Liver (tissue), 8 donors: ENCODE measurements at regions not wholly inside any gene's neighbourhood (a gene's known extent, or its start where the extent isn't known, plus 50 kb on each side); places are given as distances from the start of the nearest gene placed in this dataset.

Experiments used
- DNase-seq: peaks from one replicate; pipeline ENCODE4 v3.0.0-alpha.2; 2017; ENCODE audit warnings: low spot score
- H3K27ac ChIP-seq, 2 donors: one replicate each; pipeline ENCODE4 v1.7.0; 2013; ENCODE audit warnings: inconsistent platforms in 2 of 2, low read length in 2 of 2, control low read depth in 1 of 2, low read depth in 1 of 2, mild to moderate bottlenecking in 1 of 2
- H3K27me3 ChIP-seq, 4 donors: one replicate each; pipeline versions ENCODE4 v1.6.1 to v1.7.0; 2013; ENCODE audit warnings: low read length in 3 of 4, inconsistent platforms in 1 of 4, mild to moderate bottlenecking in 1 of 4, moderate library complexity in 1 of 4; ENCODE audit not compliant: control insufficient read depth in 4 of 4, insufficient read depth in 4 of 4
- H3K36me3 ChIP-seq, 4 donors: one replicate each; pipeline versions ENCODE4 v1.6.1 to v1.7.0; 2013; ENCODE audit warnings: low read length in 3 of 4, mild to moderate bottlenecking in 3 of 4, low read depth in 1 of 4, moderate library complexity in 1 of 4; ENCODE audit not compliant: control insufficient read depth in 4 of 4, insufficient read depth in 3 of 4
- H3K4me1 ChIP-seq, 4 donors: one replicate each; pipeline versions ENCODE4 v1.6.1 to v1.7.0; 2013; ENCODE audit warnings: low read length in 3 of 4, mild to moderate bottlenecking in 3 of 4, moderate library complexity in 1 of 4; ENCODE audit not compliant: control insufficient read depth in 4 of 4, insufficient read depth in 4 of 4
- H3K4me3 ChIP-seq, 3 donors: one replicate each; pipeline versions ENCODE4 v1.6.1 to v1.7.0; 2013; ENCODE audit warnings: low read length in 3 of 3, control low read depth in 1 of 3, low read depth in 1 of 3, mild to moderate bottlenecking in 1 of 3
- H3K9ac ChIP-seq, 2 donors: one replicate each; pipeline ENCODE4 v1.7.0; 2013; ENCODE audit warnings: low read length in 2 of 2, mild to moderate bottlenecking in 2 of 2, moderate library complexity in 2 of 2, control low read depth in 1 of 2, low read depth in 1 of 2
- H3K9me3 ChIP-seq, 4 donors: one replicate each; pipeline versions ENCODE4 v1.6.1 to v1.7.0; 2013; ENCODE audit warnings: low read length in 3 of 4; ENCODE audit not compliant: control insufficient read depth in 4 of 4
- FOXA1 ChIP-seq: IDR thresholded peaks from 2 replicates; pipeline ENCODE4 v1.6.1; 2016; ENCODE audit warnings: antibody characterized with exemption
- FOXA2 ChIP-seq: IDR thresholded peaks from 2 replicates; pipeline ENCODE4 v1.6.1; 2016; ENCODE audit warnings: antibody characterized with exemption
- HNF4A ChIP-seq, 2 donors: conservative IDR thresholded peaks; 2 replicates each; pipeline ENCODE4 v1.6.1; 2016; ENCODE audit warnings: antibody characterized with exemption in 2 of 2, mild to moderate bottlenecking in 2 of 2
- JUND ChIP-seq, 2 donors: IDR thresholded peaks; 2 replicates each; pipeline ENCODE4 v1.6.1; 2016; ENCODE audit warnings: antibody characterized with exemption in 2 of 2
- MAX ChIP-seq: IDR thresholded peaks from 2 replicates; pipeline ENCODE4 v1.6.1; 2016; ENCODE audit warnings: antibody characterized with exemption
- RXRA ChIP-seq, 2 donors: IDR thresholded peaks; 2 replicates each; pipeline ENCODE4 v1.6.1; 2017 to 2018; ENCODE audit warnings: antibody characterized with exemption in 2 of 2, mild to moderate bottlenecking in 1 of 2
- SP1 ChIP-seq: IDR thresholded peaks from 2 replicates; pipeline ENCODE4 v1.6.1; 2018; ENCODE audit warnings: antibody characterized with exemption, mild to moderate bottlenecking
- WGBS: extraction: QIAGEN DNeasy Blood & Tissue Kit; methylation state at CpG from one replicate; pipeline ENCODE4 v1.1.7; 2013; 5-methylcytosine and 5-hydroxymethylcytosine counted together
- TF ChIP-seq, protein P1 (sequence below): fragments of 150-350 bp; IDR thresholded peaks from 2 replicates; pipeline ENCODE4 v1.5.1; 2017; ENCODE audit warnings: improper control_type of control experiment, low read depth, low read length; ENCODE audit not compliant: missing input control
- TF ChIP-seq, protein P2 (sequence below): IDR thresholded peaks from 2 replicates; pipeline ENCODE4 v1.6.1; 2016; ENCODE audit warnings: antibody characterized with exemption, mild to moderate bottlenecking
- TF ChIP-seq, protein P3 (sequence below): IDR thresholded peaks from 2 replicates; pipeline ENCODE4 v1.6.1; 2016; ENCODE audit warnings: antibody characterized with exemption
- donor health status: healthy.
- donor health status: healthy.
- donor health status: healthy.
- donor health status: healthy.
- donor health status: healthy.

DNA sequence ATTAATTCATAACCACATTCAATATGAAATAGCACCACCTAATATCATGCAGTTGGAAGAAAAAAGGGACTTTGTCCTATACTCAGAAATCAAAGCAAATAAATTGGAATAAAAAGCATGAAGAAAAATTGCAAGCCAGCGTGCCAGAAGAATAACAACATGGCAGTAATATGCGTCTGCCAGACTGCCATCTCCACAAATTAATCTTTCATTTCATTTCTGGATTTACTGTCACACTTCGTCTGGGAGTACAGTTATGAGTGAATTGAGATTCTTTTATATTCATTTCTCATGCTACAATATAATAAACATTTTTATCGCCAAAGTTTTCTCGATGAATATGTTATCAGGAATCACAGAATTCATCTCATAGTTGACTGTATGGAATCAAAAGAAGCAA is 1327.7 kb upstream of the SEL1L start:
- Histone ChIP-seq H3K9me3 (peaks cover 0 to 10% (median 6%) of the 10 kb centered on the region in 4 donors), H3K36me3 (no peaks in the 10 kb centered on the region), H3K9ac (no peak overlapping the region), H3K27me3 (no peaks in the 10 kb centered on the region), H3K4me3 (no peak overlapping the region), H3K4me1 (no peaks in the 10 kb centered on the region), H3K27ac (no peak overlapping the region)
- DNase-seq, result no peak
- TF ChIP-seq FOXA2 (no peak), JUND (IDR thresholded peaks at IDR 0.05) (no peak), MAX (no peak), HNF4A (conservative IDR thresholded peaks at IDR 0.05) (no peak), FOXA1 (no peak), RXRA (IDR thresholded peaks at IDR 0.05) (no peak), SP1 (no peak)
- TF ChIP-seq, protein P1, sequence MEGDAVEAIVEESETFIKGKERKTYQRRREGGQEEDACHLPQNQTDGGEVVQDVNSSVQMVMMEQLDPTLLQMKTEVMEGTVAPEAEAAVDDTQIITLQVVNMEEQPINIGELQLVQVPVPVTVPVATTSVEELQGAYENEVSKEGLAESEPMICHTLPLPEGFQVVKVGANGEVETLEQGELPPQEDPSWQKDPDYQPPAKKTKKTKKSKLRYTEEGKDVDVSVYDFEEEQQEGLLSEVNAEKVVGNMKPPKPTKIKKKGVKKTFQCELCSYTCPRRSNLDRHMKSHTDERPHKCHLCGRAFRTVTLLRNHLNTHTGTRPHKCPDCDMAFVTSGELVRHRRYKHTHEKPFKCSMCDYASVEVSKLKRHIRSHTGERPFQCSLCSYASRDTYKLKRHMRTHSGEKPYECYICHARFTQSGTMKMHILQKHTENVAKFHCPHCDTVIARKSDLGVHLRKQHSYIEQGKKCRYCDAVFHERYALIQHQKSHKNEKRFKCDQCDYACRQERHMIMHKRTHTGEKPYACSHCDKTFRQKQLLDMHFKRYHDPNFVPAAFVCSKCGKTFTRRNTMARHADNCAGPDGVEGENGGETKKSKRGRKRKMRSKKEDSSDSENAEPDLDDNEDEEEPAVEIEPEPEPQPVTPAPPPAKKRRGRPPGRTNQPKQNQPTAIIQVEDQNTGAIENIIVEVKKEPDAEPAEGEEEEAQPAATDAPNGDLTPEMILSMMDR, result no peak
- TF ChIP-seq, protein P2, sequence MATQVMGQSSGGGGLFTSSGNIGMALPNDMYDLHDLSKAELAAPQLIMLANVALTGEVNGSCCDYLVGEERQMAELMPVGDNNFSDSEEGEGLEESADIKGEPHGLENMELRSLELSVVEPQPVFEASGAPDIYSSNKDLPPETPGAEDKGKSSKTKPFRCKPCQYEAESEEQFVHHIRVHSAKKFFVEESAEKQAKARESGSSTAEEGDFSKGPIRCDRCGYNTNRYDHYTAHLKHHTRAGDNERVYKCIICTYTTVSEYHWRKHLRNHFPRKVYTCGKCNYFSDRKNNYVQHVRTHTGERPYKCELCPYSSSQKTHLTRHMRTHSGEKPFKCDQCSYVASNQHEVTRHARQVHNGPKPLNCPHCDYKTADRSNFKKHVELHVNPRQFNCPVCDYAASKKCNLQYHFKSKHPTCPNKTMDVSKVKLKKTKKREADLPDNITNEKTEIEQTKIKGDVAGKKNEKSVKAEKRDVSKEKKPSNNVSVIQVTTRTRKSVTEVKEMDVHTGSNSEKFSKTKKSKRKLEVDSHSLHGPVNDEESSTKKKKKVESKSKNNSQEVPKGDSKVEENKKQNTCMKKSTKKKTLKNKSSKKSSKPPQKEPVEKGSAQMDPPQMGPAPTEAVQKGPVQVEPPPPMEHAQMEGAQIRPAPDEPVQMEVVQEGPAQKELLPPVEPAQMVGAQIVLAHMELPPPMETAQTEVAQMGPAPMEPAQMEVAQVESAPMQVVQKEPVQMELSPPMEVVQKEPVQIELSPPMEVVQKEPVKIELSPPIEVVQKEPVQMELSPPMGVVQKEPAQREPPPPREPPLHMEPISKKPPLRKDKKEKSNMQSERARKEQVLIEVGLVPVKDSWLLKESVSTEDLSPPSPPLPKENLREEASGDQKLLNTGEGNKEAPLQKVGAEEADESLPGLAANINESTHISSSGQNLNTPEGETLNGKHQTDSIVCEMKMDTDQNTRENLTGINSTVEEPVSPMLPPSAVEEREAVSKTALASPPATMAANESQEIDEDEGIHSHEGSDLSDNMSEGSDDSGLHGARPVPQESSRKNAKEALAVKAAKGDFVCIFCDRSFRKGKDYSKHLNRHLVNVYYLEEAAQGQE, result no peak
- TF ChIP-seq, protein P3, sequence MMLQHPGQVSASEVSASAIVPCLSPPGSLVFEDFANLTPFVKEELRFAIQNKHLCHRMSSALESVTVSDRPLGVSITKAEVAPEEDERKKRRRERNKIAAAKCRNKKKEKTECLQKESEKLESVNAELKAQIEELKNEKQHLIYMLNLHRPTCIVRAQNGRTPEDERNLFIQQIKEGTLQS, result no peak
- WGBS, result 85% methylated on average over 5 of the region's 5 CpGs

- DNase-seq, result no peak
- Histone ChIP-seq H3K4me1 (no peaks in the 10 kb centered on the region), H3K27ac (no peak overlapping the region), H3K27me3 (peaks cover 0 to 3% (median 0%) of the 10 kb centered on the region in 4 donors), H3K4me3 (no peak overlapping the region), H3K9me3 (no peaks in the 10 kb centered on the region), H3K9ac (no peak overlapping the region), H3K36me3 (no peaks in the 10 kb centered on the region)
- 49% methylated on average over 4 of the region's 8 CpGs for WGBS
- TF ChIP-seq, protein P2, result no peak
- TF ChIP-seq FOXA1, result no peak
- no peak for TF ChIP-seq MAX
- TF ChIP-seq, protein P3, result no peak
- no peak for TF ChIP-seq HNF4A (conservative IDR thresholded peaks at IDR 0.05)
Measured at GRCh38 chr14:82872494-82872893, 1338.8 kb upstream of the SEL1L start.
